WTC11 (cell line): ENCODE measurements at regions not wholly inside any gene's neighbourhood (a gene's known extent, or its start where the extent isn't known, plus 50 kb on each side); places are given as distances from the start of the nearest gene placed in this dataset.

ENCODE experiments used
- ATAC-seq: fragments of 200-7000 bp; cut with Tn5 transposase; 2 replicates; pipeline ENCODE4 v1.10.0; 2021; ENCODE audit warnings: mild to moderate bottlenecking, moderate library complexity
- CTCF ChIA-PET: fragments of 300-600 bp; sonication (Branson Sonifier 250); formaldehyde crosslinking; loops from one replicate; lab custom pipeline; 2021; ENCODE audit warnings: antibody characterized with exemption; lab: Charles Lee
- POLR2A ChIA-PET: fragments of 350-600 bp; sonication (Branson Sonifier 250); formaldehyde crosslinking; loops from one replicate; lab custom pipeline; 2021; ENCODE audit warnings: antibody characterized with exemption; lab: Charles Lee
- DNase-seq: peaks from one replicate; pipeline ENCODE4 v3.0.0; 2021; ENCODE audit warnings: low spot score
- H3K27ac Mint-ChIP-seq: 2 replicates; pipeline ENCODE4 v1.8.0; 2021; ENCODE audit warnings: mixed read lengths
- H3K27me3 Mint-ChIP-seq: 2 replicates; pipeline ENCODE4 v1.8.0; 2021; ENCODE audit warnings: low read depth, mild to moderate bottlenecking, moderate library complexity, mixed read lengths
- H3K36me3 Mint-ChIP-seq: 2 replicates; pipeline ENCODE4 v1.8.0; 2021; ENCODE audit warnings: mixed read lengths
- H3K4me1 Mint-ChIP-seq: 2 replicates; pipeline ENCODE4 v1.8.0; 2022; ENCODE audit warnings: mixed read lengths
- H3K4me3 Mint-ChIP-seq: 2 replicates; pipeline ENCODE4 v1.8.0; 2021; ENCODE audit warnings: mild to moderate bottlenecking, moderate library complexity, mixed read lengths
- H3K9me3 Mint-ChIP-seq: 2 replicates; pipeline ENCODE4 v1.8.0; 2021; ENCODE audit warnings: mixed read lengths
- CREB1 ChIP-seq: sonication (generic); formaldehyde crosslinking; IDR thresholded peaks from 2 replicates; pipeline ENCODE4 v1.8.0; 2023; ENCODE audit warnings: mild to moderate bottlenecking, missing genetic modification reagents
- EMX1 ChIP-seq: fragments of 250-450 bp; sonication (Bioruptor Pico); IDR thresholded peaks from 2 replicates; pipeline ENCODE4 v1.8.0; 2021; ENCODE audit warnings: mild to moderate bottlenecking
- JAZF1 ChIP-seq: fragments of 250-450 bp; sonication (Bioruptor Pico); IDR thresholded peaks from 2 replicates; pipeline ENCODE4 v1.9.0; 2021; ENCODE audit warnings: moderate library complexity, mild to moderate bottlenecking, inconsistent platforms
- NR1H2 ChIP-seq: sonication (generic); formaldehyde crosslinking; IDR thresholded peaks from 2 replicates; pipeline ENCODE4 v1.9.0; 2021; ENCODE audit warnings: mild to moderate bottlenecking, moderate library complexity, missing genetic modification reagents
- NR2C2 ChIP-seq: sonication (generic); formaldehyde crosslinking; IDR thresholded peaks from 2 replicates; pipeline ENCODE4 v1.8.0; 2022; ENCODE audit warnings: mild to moderate bottlenecking, missing genetic modification reagents
- SMAD3 ChIP-seq: sonication (generic); formaldehyde crosslinking; IDR thresholded peaks from 2 replicates; pipeline ENCODE4 v1.8.0; 2022; ENCODE audit warnings: missing genetic modification reagents, mild to moderate bottlenecking, borderline replicate concordance
- TCF7 ChIP-seq: sonication (generic); formaldehyde crosslinking; IDR thresholded peaks from 2 replicates; pipeline ENCODE4 v1.8.0; 2022; ENCODE audit warnings: mild to moderate bottlenecking, low read depth, missing genetic modification reagents, moderate library complexity
- TEAD4 ChIP-seq: sonication (generic); formaldehyde crosslinking; IDR thresholded peaks from 2 replicates; pipeline ENCODE4 v1.8.0; 2022; ENCODE audit warnings: mild to moderate bottlenecking, missing genetic modification reagents
- ZNF317 ChIP-seq: sonication (generic); formaldehyde crosslinking; IDR thresholded peaks from 2 replicates; pipeline ENCODE4 v1.8.1; 2023; ENCODE audit warnings: low read depth, mild to moderate bottlenecking, moderate library complexity, missing genetic modification reagents, borderline replicate concordance
- TF ChIP-seq, protein P1 (sequence below): sonication (generic); formaldehyde crosslinking; IDR thresholded peaks from 2 replicates; pipeline ENCODE4 v1.8.1; 2023; ENCODE audit warnings: mild to moderate bottlenecking, missing genetic modification reagents, borderline replicate concordance
- TF ChIP-seq, protein P2 (sequence below): sonication (generic); formaldehyde crosslinking; IDR thresholded peaks from 2 replicates; pipeline ENCODE4 v1.8.0; 2022; ENCODE audit warnings: mild to moderate bottlenecking, missing genetic modification reagents
- TF ChIP-seq, protein P3 (sequence below): sonication (generic); formaldehyde crosslinking; IDR thresholded peaks from 2 replicates; pipeline ENCODE4 v1.8.1; 2023; ENCODE audit warnings: mild to moderate bottlenecking, moderate library complexity, missing genetic modification reagents
- TF ChIP-seq, protein P4 (sequence below): sonication (generic); formaldehyde crosslinking; IDR thresholded peaks from 2 replicates; pipeline ENCODE4 v1.8.0; 2022; ENCODE audit warnings: mild to moderate bottlenecking, missing genetic modification reagents
- TF ChIP-seq, protein P5 (sequence below): fragments of 200-600 bp; IDR thresholded peaks from 2 replicates; pipeline ENCODE4 v1.8.0; 2022; ENCODE audit warnings: antibody characterized with exemption

DNA sequence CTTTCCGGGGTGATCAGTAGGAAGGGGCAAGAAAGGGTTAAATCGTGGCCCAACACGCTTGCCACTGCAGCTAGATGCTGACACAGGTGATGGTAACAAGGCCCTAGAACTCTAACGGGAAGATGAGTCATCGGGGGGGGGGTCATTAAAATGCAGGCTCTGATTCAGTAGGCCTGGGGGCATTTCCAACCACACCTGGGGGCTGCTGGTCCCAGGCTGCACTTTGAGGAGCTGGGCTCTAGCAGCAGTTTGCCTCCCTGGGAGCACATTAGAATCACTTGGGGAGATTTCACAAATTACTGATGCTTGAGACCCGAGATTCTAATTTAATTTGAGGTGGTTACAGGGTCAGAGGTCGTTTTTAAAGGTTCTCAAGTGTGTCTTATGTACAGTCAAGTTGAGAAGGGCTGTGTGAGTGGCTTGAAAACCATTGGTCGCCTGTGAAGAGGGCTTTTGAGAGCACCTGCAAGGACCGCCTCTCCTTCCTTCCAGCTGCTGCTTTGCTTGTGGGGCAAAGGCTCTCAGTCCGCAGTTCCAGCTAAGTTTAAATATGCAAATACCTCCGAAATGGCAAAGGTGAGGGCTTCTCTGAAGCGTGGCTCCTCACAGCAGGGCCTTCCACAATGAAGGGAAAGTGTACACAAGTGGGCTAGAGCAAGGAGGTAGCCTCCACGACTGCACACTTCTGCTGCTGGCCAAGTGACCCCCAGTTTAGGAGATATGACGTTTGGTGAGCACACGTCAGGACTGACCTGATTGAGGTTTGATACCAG is 84.2 kb upstream of the KCNK12 start:
- peaks cover 4% of the 10 kb centered on the region; the same call in 1 of the 2 replicates for H3K27me3 Mint-ChIP-seq
- peaks cover 45% of the 10 kb centered on the region for H3K4me1 Mint-ChIP-seq
- peak overlapping the region; percentile 64; the same call in 1 of the 2 replicates for H3K27ac Mint-ChIP-seq
- CTCF ChIA-PET = interaction anchor here (0.6 to 3.3 kb wide), 22 partner anchors 8 to 320 kb away, joined by 3 to 58 read pairs (median 6); no protein-coding TSS in a partner anchor
- DNase-seq (no peak), ATAC-seq (peak; percentile 41)
- H3K4me3 Mint-ChIP-seq = no peak overlapping the region
- POLR2A ChIA-PET = interaction anchor here (0.7 kb wide), 1 partner anchor 310 kb away, joined by 4 read pairs; no protein-coding TSS in a partner anchor
- no peak for TF ChIP-seq TEAD4 (CRISPR knock-in tag)
- TF ChIP-seq EMX1 (CRISPR knock-in tag) = no peak
- no peak for TF ChIP-seq SMAD3 (CRISPR knock-in tag)
- no peak for TF ChIP-seq NR2C2
- TF ChIP-seq, protein P1, sequence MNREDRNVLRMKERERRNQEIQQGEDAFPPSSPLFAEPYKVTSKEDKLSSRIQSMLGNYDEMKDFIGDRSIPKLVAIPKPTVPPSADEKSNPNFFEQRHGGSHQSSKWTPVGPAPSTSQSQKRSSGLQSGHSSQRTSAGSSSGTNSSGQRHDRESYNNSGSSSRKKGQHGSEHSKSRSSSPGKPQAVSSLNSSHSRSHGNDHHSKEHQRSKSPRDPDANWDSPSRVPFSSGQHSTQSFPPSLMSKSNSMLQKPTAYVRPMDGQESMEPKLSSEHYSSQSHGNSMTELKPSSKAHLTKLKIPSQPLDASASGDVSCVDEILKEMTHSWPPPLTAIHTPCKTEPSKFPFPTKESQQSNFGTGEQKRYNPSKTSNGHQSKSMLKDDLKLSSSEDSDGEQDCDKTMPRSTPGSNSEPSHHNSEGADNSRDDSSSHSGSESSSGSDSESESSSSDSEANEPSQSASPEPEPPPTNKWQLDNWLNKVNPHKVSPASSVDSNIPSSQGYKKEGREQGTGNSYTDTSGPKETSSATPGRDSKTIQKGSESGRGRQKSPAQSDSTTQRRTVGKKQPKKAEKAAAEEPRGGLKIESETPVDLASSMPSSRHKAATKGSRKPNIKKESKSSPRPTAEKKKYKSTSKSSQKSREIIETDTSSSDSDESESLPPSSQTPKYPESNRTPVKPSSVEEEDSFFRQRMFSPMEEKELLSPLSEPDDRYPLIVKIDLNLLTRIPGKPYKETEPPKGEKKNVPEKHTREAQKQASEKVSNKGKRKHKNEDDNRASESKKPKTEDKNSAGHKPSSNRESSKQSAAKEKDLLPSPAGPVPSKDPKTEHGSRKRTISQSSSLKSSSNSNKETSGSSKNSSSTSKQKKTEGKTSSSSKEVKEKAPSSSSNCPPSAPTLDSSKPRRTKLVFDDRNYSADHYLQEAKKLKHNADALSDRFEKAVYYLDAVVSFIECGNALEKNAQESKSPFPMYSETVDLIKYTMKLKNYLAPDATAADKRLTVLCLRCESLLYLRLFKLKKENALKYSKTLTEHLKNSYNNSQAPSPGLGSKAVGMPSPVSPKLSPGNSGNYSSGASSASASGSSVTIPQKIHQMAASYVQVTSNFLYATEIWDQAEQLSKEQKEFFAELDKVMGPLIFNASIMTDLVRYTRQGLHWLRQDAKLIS (CRISPR knock-in tag) = no peak
- TF ChIP-seq NR1H2 (CRISPR knock-in tag) = no peak
- no peak for TF ChIP-seq TCF7 (CRISPR knock-in tag)
- TF ChIP-seq, protein P2, sequence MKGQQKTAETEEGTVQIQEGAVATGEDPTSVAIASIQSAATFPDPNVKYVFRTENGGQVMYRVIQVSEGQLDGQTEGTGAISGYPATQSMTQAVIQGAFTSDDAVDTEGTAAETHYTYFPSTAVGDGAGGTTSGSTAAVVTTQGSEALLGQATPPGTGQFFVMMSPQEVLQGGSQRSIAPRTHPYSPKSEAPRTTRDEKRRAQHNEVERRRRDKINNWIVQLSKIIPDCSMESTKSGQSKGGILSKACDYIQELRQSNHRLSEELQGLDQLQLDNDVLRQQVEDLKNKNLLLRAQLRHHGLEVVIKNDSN (CRISPR knock-in tag) = no peak
- TF ChIP-seq, protein P3, sequence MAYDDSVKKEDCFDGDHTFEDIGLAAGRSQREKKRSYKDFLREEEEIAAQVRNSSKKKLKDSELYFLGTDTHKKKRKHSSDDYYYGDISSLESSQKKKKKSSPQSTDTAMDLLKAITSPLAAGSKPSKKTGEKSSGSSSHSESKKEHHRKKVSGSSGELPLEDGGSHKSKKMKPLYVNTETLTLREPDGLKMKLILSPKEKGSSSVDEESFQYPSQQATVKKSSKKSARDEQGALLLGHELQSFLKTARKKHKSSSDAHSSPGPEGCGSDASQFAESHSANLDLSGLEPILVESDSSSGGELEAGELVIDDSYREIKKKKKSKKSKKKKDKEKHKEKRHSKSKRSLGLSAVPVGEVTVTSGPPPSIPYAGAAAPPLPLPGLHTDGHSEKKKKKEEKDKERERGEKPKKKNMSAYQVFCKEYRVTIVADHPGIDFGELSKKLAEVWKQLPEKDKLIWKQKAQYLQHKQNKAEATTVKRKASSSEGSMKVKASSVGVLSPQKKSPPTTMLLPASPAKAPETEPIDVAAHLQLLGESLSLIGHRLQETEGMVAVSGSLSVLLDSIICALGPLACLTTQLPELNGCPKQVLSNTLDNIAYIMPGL (CRISPR knock-in tag) = no peak
- TF ChIP-seq, protein P4, sequence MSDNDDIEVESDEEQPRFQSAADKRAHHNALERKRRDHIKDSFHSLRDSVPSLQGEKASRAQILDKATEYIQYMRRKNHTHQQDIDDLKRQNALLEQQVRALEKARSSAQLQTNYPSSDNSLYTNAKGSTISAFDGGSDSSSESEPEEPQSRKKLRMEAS (CRISPR knock-in tag) = 0 out of 2 replicates have a peak, but pooled peaks have one; percentile 14
- TF ChIP-seq CREB1 (CRISPR knock-in tag) = no peak
- no peak for TF ChIP-seq JAZF1 (CRISPR knock-in tag)
- TF ChIP-seq, protein P5, sequence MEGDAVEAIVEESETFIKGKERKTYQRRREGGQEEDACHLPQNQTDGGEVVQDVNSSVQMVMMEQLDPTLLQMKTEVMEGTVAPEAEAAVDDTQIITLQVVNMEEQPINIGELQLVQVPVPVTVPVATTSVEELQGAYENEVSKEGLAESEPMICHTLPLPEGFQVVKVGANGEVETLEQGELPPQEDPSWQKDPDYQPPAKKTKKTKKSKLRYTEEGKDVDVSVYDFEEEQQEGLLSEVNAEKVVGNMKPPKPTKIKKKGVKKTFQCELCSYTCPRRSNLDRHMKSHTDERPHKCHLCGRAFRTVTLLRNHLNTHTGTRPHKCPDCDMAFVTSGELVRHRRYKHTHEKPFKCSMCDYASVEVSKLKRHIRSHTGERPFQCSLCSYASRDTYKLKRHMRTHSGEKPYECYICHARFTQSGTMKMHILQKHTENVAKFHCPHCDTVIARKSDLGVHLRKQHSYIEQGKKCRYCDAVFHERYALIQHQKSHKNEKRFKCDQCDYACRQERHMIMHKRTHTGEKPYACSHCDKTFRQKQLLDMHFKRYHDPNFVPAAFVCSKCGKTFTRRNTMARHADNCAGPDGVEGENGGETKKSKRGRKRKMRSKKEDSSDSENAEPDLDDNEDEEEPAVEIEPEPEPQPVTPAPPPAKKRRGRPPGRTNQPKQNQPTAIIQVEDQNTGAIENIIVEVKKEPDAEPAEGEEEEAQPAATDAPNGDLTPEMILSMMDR = no peak
- TF ChIP-seq ZNF317 (CRISPR knock-in tag) = peak; percentile 91
- H3K9me3 Mint-ChIP-seq = 0 out of 2 replicates have a peak, but pooled peaks cover 4% of the 10 kb centered on the region
- no peaks in the 10 kb centered on the region for H3K36me3 Mint-ChIP-seq
